NCI-H2107 (cell line): ENCODE measurements at regions not wholly inside any gene's neighbourhood (a gene's known extent, or its start where the extent isn't known, plus 50 kb on each side); places are given as distances from the start of the nearest gene placed in this dataset.

Experiments
- DNase-seq: peaks from one replicate; lab custom pipeline; 2025; lab: John Stamatoyannopoulos, UW

- DNase-seq = no peak
Observed at GRCh38 chr6:91386204-91386603, 799.3 kb upstream of the MAP3K7 start.

- no peak for DNase-seq
Observed at GRCh38 chr6:91383207-91383606, 796.3 kb upstream of the MAP3K7 start.

GRCh38 chr6:91376686-91377085, 789.8 kb upstream of the MAP3K7 start:
- peak; percentile 56 for DNase-seq

DNA sequence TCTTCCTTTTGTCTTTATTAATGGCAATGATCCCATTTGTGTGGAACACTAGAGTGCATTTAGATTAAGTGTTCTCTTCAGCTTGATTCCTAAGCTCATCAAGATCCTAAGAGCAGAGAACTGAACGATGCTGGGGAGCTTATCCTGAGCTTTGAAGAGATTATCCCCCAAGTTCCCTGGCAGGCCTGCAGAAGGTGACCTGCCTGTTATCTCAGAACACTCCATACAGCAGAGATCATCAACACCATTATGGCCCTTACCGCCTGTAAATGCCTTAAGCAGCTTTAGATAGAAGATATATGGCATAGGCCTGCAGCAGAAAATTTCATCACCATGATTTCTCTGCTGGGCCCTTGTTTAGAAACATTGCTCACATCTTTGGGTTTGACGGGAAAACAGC, 779.9 kb upstream of the MAP3K7 start:
- DNase-seq = no peak

GRCh38 chr6:91358986-91359385, 772.1 kb upstream of the MAP3K7 start:
- no peak for DNase-seq

DNA sequence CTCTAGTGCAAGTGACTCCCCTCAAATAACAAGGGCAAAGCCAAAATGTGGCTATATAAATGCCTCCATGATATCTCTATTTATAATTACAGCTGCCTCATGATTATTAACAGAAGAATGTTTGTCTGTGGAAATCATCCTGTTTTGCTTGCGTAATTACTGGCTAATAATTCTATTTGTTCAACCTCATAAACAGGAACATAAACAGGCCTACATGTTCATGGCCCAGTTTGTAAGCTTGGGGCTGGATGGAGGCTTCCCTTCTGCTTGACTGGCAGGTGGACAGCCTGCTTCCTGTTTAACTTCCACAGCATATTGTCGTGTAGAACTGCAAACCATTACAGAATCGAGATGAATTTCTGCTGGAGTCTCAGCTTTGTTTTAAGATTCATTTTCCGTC, 766.0 kb upstream of the MAP3K7 start:
- no peak for DNase-seq

GRCh38 chr6:91352321-91352720, 765.4 kb upstream of the MAP3K7 start:
- no peak for DNase-seq

DNA sequence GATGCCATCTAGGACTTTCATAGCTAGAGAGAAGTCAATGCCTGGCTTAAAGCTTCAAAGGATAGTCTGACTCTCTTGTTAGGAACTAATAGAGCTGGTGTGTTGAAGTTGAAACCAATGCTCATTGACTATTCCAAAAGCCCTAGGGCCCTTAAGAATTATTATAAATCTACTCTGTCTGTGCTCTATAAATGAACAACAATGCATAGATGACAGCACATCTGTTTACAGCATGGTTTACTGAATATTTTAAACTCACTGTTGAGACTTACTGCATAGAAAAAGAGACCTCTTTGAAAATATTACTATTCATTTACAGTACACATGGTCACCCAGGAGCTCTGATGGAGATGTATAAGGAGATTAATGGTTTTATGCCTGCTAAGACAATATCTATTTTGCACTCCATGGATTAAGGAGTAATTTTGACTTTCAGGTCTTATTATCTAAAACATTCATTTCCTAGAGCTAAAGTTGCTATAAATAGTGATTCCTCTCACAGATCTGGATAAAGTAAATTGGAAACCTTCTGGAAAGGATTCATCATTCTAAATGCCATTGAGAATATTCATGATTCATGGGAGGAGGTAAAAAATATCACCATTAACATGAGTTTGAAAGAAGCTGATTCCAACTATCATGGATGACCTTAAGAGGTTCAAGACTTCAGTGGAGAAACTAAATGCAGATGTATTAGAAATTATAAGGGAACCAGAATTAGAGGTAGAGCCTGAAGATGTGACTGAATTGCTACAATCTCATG, 763.5 kb upstream of the MAP3K7 start:
- DNase-seq = no peak

GRCh38 chr6:91341473-91341872, 754.6 kb upstream of the MAP3K7 start:
- DNase-seq = no peak

DNA sequence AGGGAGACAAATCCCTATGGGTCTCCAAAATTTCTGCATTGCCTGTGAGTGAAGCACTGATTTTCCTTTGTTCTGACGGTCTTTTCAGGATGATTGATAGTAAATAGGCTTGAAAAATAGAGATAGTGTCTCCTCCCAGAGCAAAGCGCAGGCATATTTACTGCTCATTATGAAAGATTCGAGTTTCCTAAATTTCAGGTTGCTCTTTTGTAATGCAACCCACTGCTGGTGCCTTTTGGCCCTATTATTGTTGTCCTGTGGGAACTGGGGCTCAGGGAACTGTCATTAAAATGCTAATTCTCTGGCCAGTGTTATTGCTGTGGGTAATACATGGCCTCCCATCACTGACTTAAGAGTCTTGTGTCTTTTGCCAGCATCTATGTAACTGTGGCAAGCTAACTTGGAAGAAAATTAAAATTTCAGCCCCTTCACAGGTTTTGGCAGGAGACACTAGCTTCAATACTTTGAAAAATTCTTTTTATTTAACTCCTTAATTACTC, 754.1 kb upstream of the MAP3K7 start:
- no peak for DNase-seq

- no peak for DNase-seq
Observed at GRCh38 chr6:91337967-91338366, 751.1 kb upstream of the MAP3K7 start.

- no peak for DNase-seq
Observed at GRCh38 chr6:91330896-91331295, 744.0 kb upstream of the MAP3K7 start.

DNA sequence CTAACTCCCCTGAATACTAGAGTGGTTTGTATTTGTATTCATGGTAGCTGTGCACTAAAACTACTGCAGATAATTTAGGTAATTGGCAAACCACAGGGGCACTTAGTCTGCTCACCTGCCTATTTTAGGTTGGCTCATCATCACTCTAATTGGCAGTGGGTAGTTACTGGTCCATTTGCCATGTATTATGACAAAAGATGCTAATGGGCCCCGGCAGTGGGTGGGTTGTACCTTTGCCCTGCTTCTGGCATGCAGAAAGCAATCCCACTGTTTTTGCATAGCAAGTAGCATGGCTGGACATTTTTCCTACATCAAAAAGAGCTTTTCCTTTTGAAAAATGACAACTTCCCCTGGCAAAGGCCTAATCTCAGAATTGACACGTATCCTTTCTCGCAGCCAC, 741.4 kb upstream of the MAP3K7 start:
- peak; percentile 11 for DNase-seq

DNA sequence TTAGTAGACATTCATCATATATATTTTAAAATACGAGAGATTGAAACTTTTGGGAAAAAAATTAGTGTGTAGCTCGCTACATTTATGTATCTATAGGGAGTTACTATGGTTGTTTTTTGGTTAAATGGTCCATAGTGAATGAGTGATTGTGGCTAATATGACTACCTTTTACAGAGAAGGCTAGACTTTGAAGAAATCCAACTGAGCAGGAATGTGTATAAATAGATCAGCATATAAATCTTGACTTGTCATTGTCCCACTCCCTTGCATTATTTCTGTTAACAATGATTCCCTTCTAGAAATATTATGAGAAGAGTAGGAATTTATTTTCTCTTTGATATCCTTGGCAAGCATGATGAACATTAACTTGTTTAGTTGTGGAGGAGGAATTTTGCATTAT, 737.8 kb upstream of the MAP3K7 start:
- DNase-seq = no peak

GRCh38 chr6:91317984-91318383, 731.1 kb upstream of the MAP3K7 start:
- DNase-seq = no peak

- no peak for DNase-seq
Observed at GRCh38 chr6:91317247-91317835, 730.5 kb upstream of the MAP3K7 start.

GRCh38 chr6:91310178-91310577, 723.3 kb upstream of the MAP3K7 start:
- no peak for DNase-seq

- no peak for DNase-seq
Observed at GRCh38 chr6:91305755-91306154, 718.9 kb upstream of the MAP3K7 start.

DNA sequence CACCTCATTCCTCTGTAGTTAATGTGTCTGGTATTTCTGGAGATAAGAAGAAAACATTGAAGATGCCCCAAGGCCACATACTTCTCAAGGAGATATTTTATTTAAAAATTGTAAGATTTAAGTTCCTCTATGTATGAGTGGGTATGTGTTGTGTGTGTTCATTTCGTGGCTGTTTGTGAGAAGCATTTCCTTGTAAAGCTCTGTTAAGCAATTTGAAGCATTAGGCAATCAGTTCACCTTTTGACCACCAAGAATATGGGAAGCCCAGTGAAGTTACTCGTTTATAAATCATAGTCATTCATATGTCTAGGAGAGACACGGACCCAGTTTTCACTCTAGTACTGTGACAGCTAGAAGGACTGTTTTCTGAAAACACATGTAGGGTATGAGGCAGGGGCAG, 717.6 kb upstream of the MAP3K7 start:
- DNase-seq = no peak

GRCh38 chr6:91303326-91303725, 716.5 kb upstream of the MAP3K7 start:
- no peak for DNase-seq

DNA sequence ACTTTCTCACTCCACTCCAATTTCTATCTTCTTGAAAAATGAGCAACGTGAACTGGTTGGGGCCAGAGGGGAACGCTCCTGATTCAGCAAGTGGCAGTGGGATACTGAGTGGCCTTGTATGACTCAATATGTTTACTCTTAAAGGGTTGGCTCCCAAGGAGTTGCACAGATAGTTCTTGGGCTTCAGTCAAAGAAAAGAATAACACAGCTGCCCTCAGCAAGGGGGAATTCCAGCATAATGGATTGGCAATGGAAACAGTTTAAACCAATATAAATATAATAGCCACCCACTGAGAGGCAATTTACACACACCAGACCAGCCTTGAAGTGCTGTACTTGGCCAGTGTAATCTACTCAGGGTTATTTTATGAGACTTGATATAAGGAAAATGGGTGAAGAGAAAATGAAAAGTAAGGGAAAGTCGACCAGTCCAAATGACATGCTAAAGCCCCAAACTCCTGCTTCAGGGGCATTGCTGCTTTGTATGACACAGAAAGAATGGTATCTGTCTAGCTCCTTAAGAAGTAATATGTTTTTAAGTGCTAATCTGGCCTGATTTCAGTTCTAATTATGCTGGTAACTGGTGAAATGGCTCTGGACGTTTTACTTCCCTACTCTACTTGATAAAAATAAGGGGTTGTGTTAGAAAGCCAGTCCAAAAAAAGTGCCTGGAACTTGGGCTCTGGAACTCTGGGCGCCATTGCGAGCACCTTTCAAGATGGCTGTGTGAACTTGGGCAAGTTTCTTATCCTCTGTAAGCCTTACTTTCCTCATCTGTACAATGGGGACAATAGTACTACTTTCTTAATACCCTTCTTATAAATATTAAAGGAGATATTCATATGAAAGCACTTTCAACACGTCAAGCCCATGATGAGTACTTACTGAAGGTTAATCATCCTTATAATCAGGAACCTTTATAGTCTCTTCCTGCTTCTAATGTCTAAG, 712.9 kb upstream of the MAP3K7 start:
- no peak for DNase-seq

GRCh38 chr6:91298543-91299145, 711.8 kb upstream of the MAP3K7 start:
- no peak for DNase-seq
